Osteoblast (primary cell): ENCODE measurements at regions not wholly inside any gene's neighbourhood (a gene's known extent, or its start where the extent isn't known, plus 50 kb on each side); places are given as distances from the start of the nearest gene placed in this dataset.

Experiments
- DNase-seq: peaks from one replicate; pipeline ENCODE4 v3.0.0; 2011; ENCODE audit warnings: low spot score, mixed read lengths; ENCODE audit not compliant: insufficient read length; ENCODE audit errors: missing footprints
- H2AFZ ChIP-seq: 2 replicates; pipeline ENCODE4 v1.6.0; 2011; ENCODE audit warnings: mild to moderate bottlenecking, low read length
- H3K27ac ChIP-seq: 2 replicates; pipeline ENCODE4 v1.5.1; 2011; ENCODE audit warnings: mild to moderate bottlenecking, low read depth, low read length, moderate library complexity
- H3K27me3 ChIP-seq: 2 replicates; pipeline ENCODE4 v1.6.0; 2012; ENCODE audit warnings: mild to moderate bottlenecking, control low read depth, inconsistent platforms, low read length, moderate library complexity; ENCODE audit not compliant: insufficient read depth
- H3K36me3 ChIP-seq: 2 replicates; pipeline ENCODE4 v1.5.1; 2011; ENCODE audit warnings: mild to moderate bottlenecking, low read length, control low read depth, moderate library complexity; ENCODE audit not compliant: insufficient read depth
- H3K4me1 ChIP-seq: 2 replicates; pipeline ENCODE4 v1.5.1; 2011; ENCODE audit warnings: mild to moderate bottlenecking, low read length, control low read depth, moderate library complexity; ENCODE audit not compliant: insufficient read depth
- H3K4me2 ChIP-seq: 2 replicates; pipeline ENCODE4 v1.6.0; 2011; ENCODE audit warnings: mild to moderate bottlenecking, low read length; ENCODE audit not compliant: insufficient read depth
- H3K4me3 ChIP-seq: fragments of 200-600 bp; sonication (generic); 3 replicates; pipeline ENCODE4 v1.5.1; 2012; ENCODE audit warnings: mild to moderate bottlenecking, low read length, inconsistent platforms; ENCODE audit not compliant: insufficient read depth
- H3K79me2 ChIP-seq: 2 replicates; pipeline ENCODE4 v1.6.0; 2012; ENCODE audit warnings: mild to moderate bottlenecking, low read length, control low read depth, inconsistent platforms; ENCODE audit not compliant: insufficient read depth
- H3K9me3 ChIP-seq: 2 replicates; pipeline ENCODE4 v1.5.1; 2011; ENCODE audit warnings: low read depth, low read length, control low read depth
- H4K20me1 ChIP-seq: 2 replicates; pipeline ENCODE4 v1.6.0; 2012; ENCODE audit warnings: mild to moderate bottlenecking, low read length, control low read depth; ENCODE audit not compliant: insufficient read depth
- TF ChIP-seq, protein P1 (sequence below): IDR thresholded peaks from 2 replicates; pipeline ENCODE4 v1.5.1; 2011; ENCODE audit warnings: mild to moderate bottlenecking, low read depth, low read length, moderate library complexity; ENCODE audit errors: extremely low read depth

- no peaks in the 10 kb centered on the region for H3K79me2 ChIP-seq
- H3K4me1 ChIP-seq, result no peaks in the 10 kb centered on the region
- no peaks in the 10 kb centered on the region for H3K27me3 ChIP-seq
- H3K4me2 ChIP-seq, result no peak overlapping the region
- no peaks in the 10 kb centered on the region for H4K20me1 ChIP-seq
- H3K27ac ChIP-seq, result no peak overlapping the region
- no peak for DNase-seq
- no peaks in the 10 kb centered on the region for H3K36me3 ChIP-seq
- no peak overlapping the region for H2AFZ ChIP-seq
- TF ChIP-seq, protein P1, sequence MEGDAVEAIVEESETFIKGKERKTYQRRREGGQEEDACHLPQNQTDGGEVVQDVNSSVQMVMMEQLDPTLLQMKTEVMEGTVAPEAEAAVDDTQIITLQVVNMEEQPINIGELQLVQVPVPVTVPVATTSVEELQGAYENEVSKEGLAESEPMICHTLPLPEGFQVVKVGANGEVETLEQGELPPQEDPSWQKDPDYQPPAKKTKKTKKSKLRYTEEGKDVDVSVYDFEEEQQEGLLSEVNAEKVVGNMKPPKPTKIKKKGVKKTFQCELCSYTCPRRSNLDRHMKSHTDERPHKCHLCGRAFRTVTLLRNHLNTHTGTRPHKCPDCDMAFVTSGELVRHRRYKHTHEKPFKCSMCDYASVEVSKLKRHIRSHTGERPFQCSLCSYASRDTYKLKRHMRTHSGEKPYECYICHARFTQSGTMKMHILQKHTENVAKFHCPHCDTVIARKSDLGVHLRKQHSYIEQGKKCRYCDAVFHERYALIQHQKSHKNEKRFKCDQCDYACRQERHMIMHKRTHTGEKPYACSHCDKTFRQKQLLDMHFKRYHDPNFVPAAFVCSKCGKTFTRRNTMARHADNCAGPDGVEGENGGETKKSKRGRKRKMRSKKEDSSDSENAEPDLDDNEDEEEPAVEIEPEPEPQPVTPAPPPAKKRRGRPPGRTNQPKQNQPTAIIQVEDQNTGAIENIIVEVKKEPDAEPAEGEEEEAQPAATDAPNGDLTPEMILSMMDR, result no peak
- no peaks in the 10 kb centered on the region for H3K9me3 ChIP-seq
- H3K4me3 ChIP-seq, result no peak overlapping the region
These were observed 106.2 kb upstream of the BRINP3 start for GRCh38 chr1:190583862-190584261.

GRCh38 chr1:190588424-190588823 lies 110.8 kb upstream of the BRINP3 start:
- H3K4me2 ChIP-seq, result no peak overlapping the region
- no peaks in the 10 kb centered on the region for H3K79me2 ChIP-seq
- no peak overlapping the region for H2AFZ ChIP-seq
- no peak for DNase-seq
- no peak overlapping the region for H3K27ac ChIP-seq
- no peaks in the 10 kb centered on the region for H3K27me3 ChIP-seq
- no peaks in the 10 kb centered on the region for H3K4me1 ChIP-seq
- H3K4me3 ChIP-seq, result no peak overlapping the region
- no peaks in the 10 kb centered on the region for H4K20me1 ChIP-seq
- TF ChIP-seq, protein P1, result no peak
- no peaks in the 10 kb centered on the region for H3K36me3 ChIP-seq
- no peaks in the 10 kb centered on the region for H3K9me3 ChIP-seq

DNA sequence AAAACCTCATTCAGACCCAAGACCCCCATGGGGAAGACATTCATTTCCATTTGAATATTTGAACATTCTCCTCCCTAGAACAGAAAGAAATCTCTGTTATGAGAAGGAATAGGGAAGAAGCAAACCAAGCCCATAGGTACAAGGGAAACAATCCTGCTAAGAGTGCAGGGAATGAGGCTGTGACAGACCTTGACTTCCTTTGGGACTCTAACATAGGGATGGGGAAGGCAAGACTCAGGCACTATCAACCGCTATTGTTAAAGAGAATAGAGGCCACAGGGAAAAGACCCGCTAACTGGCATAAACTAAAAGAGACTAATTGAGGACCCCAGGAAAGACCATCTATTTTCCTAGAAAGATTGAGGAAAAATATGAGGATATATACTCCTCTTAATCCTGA lies 117.8 kb upstream of the BRINP3 start:
- no peak overlapping the region for H3K27ac ChIP-seq
- no peak overlapping the region for H2AFZ ChIP-seq
- no peak overlapping the region for H3K4me3 ChIP-seq
- no peaks in the 10 kb centered on the region for H3K36me3 ChIP-seq
- no peak for DNase-seq
- H3K27me3 ChIP-seq, result no peaks in the 10 kb centered on the region
- TF ChIP-seq, protein P1, result no peak
- no peaks in the 10 kb centered on the region for H3K9me3 ChIP-seq
- H3K4me1 ChIP-seq, result no peaks in the 10 kb centered on the region
- no peaks in the 10 kb centered on the region for H3K79me2 ChIP-seq
- H3K4me2 ChIP-seq, result no peak overlapping the region
- no peaks in the 10 kb centered on the region for H4K20me1 ChIP-seq

DNA sequence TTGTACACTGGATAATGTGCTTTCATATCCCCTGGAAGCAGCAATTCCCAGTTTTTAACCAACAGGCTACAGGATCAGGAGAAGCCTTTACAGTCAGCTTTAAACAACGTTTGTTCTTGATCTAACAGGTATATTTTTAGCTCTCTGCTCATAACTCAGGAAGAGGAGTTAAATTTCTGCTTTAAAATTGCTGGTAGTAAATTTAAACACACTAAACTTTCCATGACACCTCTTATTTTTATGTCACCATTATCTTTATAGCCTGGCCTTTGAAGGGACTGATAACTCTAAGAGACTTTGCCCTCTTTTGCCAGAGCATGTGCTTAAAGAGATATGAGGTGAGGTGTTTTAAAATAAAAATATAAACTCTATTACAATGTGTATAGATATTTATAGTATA lies 119.6 kb upstream of the BRINP3 start:
- TF ChIP-seq, protein P1, result no peak
- Histone ChIP-seq H4K20me1 (no peaks in the 10 kb centered on the region), H3K27ac (no peak overlapping the region), H3K4me3 (no peak overlapping the region), H3K9me3 (peaks cover 1% of the 10 kb centered on the region), H3K79me2 (no peaks in the 10 kb centered on the region), H3K36me3 (no peaks in the 10 kb centered on the region), H2AFZ (no peak overlapping the region), H3K4me2 (no peak overlapping the region), H3K27me3 (no peaks in the 10 kb centered on the region), H3K4me1 (no peaks in the 10 kb centered on the region)
- no peak for DNase-seq
